ENCODE measurements at regions not wholly inside any gene's neighbourhood (a gene's known extent, or its start where the extent isn't known, plus 50 kb on each side); places are given as distances from the start of the nearest gene placed in this dataset.
A peak's percentile ranks its signal among the peaks of the same experiment; 100 is the strongest.

- Histone ChIP-seq H3K36me3 (no peaks in the 10 kb centered on the region), H3K9me3 (no peaks in the 10 kb centered on the region), H3K27me3 (no peaks in the 10 kb centered on the region), H3K4me1 (peaks cover 39% of the 10 kb centered on the region), H3K27ac (peak overlapping the region; percentile 91), H3K4me3 (no peak overlapping the region)
- no peak for DNase-seq (ENCODE audit: low spot score in 2 of 2)
- TF ChIP-seq CTCF (IDR thresholded peaks at IDR 0.05) (no peak), POLR2A (IDR thresholded peaks at IDR 0.05) (no peak), EP300 (IDR thresholded peaks at IDR 0.05) (no peak), POLR2AphosphoS5 (IDR thresholded peaks at IDR 0.05) (no peak)
- WGBS = 81% methylated on average over 15 of the region's 15 CpGs
These were observed 137.1 kb downstream of the LY86 start for GRCh38 chr6:6725468-6726209.

GRCh38 chr6:6728169-6728941 lies 139.8 kb downstream of the LY86 start:
- no peak for DNase-seq (ENCODE audit: low spot score in 2 of 2)
- TF ChIP-seq POLR2A (IDR thresholded peaks at IDR 0.05) (no peak), CTCF (IDR thresholded peaks at IDR 0.05) (no peak), EP300 (IDR thresholded peaks at IDR 0.05) (no peak), POLR2AphosphoS5 (IDR thresholded peaks at IDR 0.05) (no peak)

GRCh38 chr6:6729971-6730370 lies 141.5 kb downstream of the LY86 start:
- H3K9me3 ChIP-seq = no peaks in the 10 kb centered on the region
- 77% methylated on average over 1 of the region's 1 CpG for WGBS
- no peaks in the 10 kb centered on the region for H3K27me3 ChIP-seq
- H3K4me1 ChIP-seq = peaks cover 12% of the 10 kb centered on the region
- no peak for TF ChIP-seq POLR2AphosphoS5 (IDR thresholded peaks at IDR 0.05)
- no peak for TF ChIP-seq POLR2A (IDR thresholded peaks at IDR 0.05)
- no peak for TF ChIP-seq EP300 (IDR thresholded peaks at IDR 0.05)
- no peak for TF ChIP-seq CTCF (IDR thresholded peaks at IDR 0.05)
- H3K4me3 ChIP-seq = no peak overlapping the region
- H3K36me3 ChIP-seq = no peaks in the 10 kb centered on the region
- H3K27ac ChIP-seq = no peak overlapping the region
- no peak for DNase-seq (ENCODE audit: low spot score in 2 of 2)

More at GRCh38 chr6:6728169-6728941, 139.8 kb downstream of the LY86 start:
- Histone ChIP-seq H3K27ac (no peak overlapping the region), H3K4me1 (peaks cover 28% of the 10 kb centered on the region), H3K27me3 (no peaks in the 10 kb centered on the region), H3K36me3 (no peaks in the 10 kb centered on the region), H3K4me3 (no peak overlapping the region), H3K9me3 (no peaks in the 10 kb centered on the region)
- 95% methylated on average over 9 of the region's 9 CpGs for WGBS

- DNase-seq (ENCODE audit: low spot score in 2 of 2) = no peak
- TF ChIP-seq POLR2A (IDR thresholded peaks at IDR 0.05) (no peak), POLR2AphosphoS5 (IDR thresholded peaks at IDR 0.05) (no peak), EP300 (IDR thresholded peaks at IDR 0.05) (no peak), CTCF (IDR thresholded peaks at IDR 0.05) (no peak)
These were observed 142.3 kb downstream of the LY86 start for GRCh38 chr6:6730831-6731230.

More at GRCh38 chr6:6730831-6731230, 142.3 kb downstream of the LY86 start:
- Histone ChIP-seq H3K4me3 (no peak overlapping the region), H3K27ac (no peak overlapping the region), H3K27me3 (no peaks in the 10 kb centered on the region), H3K4me1 (peaks cover 3% of the 10 kb centered on the region), H3K9me3 (no peaks in the 10 kb centered on the region), H3K36me3 (no peaks in the 10 kb centered on the region)
- WGBS = 41% methylated on average over 2 of the region's 2 CpGs
